BLaER1 (cell line): ENCODE measurements at regions not wholly inside any gene's neighbourhood (a gene's known extent, or its start where the extent isn't known, plus 50 kb on each side); places are given as distances from the start of the nearest gene placed in this dataset.
"Not testable (repeated sequence)": the region's sequence is repeated elsewhere in the genome, so short reads cannot be mapped to it uniquely, and the experiment has no call there.

Experiments used
- H3K27ac ChIP-seq: shearing (Covaris generic); formaldehyde crosslinking; 2 replicates; pipeline ENCODE4 v1.8.1; 2022
- H3K27me3 ChIP-seq: shearing (Covaris generic); formaldehyde crosslinking; 2 replicates; pipeline ENCODE4 v1.8.1; 2022
- H3K36me3 ChIP-seq: shearing (Covaris generic); formaldehyde crosslinking; 2 replicates; pipeline ENCODE4 v1.8.1; 2022
- H3K4me1 ChIP-seq: shearing (Covaris generic); formaldehyde crosslinking; 2 replicates; pipeline ENCODE4 v1.8.1; 2022
- H3K4me2 ChIP-seq: shearing (Covaris generic); formaldehyde crosslinking; 2 replicates; pipeline ENCODE4 v1.8.1; 2022
- H3K4me3 ChIP-seq: shearing (Covaris generic); formaldehyde crosslinking; 2 replicates; pipeline ENCODE4 v1.8.1; 2022
- H3K9ac ChIP-seq: shearing (Covaris generic); formaldehyde crosslinking; 2 replicates; pipeline ENCODE4 v1.8.1; 2022
- H3K9me3 ChIP-seq: shearing (Covaris generic); formaldehyde crosslinking; 2 replicates; pipeline ENCODE4 v1.8.1; 2022
- H4K20me1 ChIP-seq: shearing (Covaris generic); formaldehyde crosslinking; 2 replicates; pipeline ENCODE4 v1.8.1; 2022
- Cebpa-rat ChIP-seq: shearing (Covaris generic); IDR thresholded peaks from 2 replicates; pipeline ENCODE4 v1.8.1; 2022

GRCh38 chr22:42184852-42185251 lies 54.2 kb upstream of the CYP2D6 start:
- Histone ChIP-seq H3K4me2 (no peak overlapping the region), H3K36me3 (peaks cover 65% of the 10 kb centered on the region), H3K27me3 (no peaks in the 10 kb centered on the region), H3K4me3 (no peak overlapping the region), H3K4me1 (no peaks in the 10 kb centered on the region), H3K9ac (no peak overlapping the region), H4K20me1 (peaks cover 100% of the 10 kb centered on the region), H3K9me3 (no peaks in the 10 kb centered on the region), H3K27ac (no peak overlapping the region)
- no peak for TF ChIP-seq Cebpa-rat

- not testable (repeated sequence) for H3K9ac ChIP-seq, H3K27ac ChIP-seq, H3K27me3 ChIP-seq, H3K4me3 ChIP-seq, H3K9me3 ChIP-seq, H3K4me2 ChIP-seq, H3K4me1 ChIP-seq
- H4K20me1 ChIP-seq: peaks cover 100% of the 10 kb centered on the region
- H3K36me3 ChIP-seq: peaks cover 66% of the 10 kb centered on the region
These were observed 53.0 kb upstream of the CYP2D6 start for GRCh38 chr22:42183461-42184059.

- H3K9me3 ChIP-seq: no peaks in the 10 kb centered on the region
- H4K20me1 ChIP-seq: peaks cover 91% of the 10 kb centered on the region
- no peak overlapping the region for H3K4me2 ChIP-seq
- H3K36me3 ChIP-seq: peaks cover 71% of the 10 kb centered on the region
- no peak overlapping the region for H3K9ac ChIP-seq
- H3K27ac ChIP-seq: no peak overlapping the region
- H3K4me3 ChIP-seq: no peak overlapping the region
- no peak for TF ChIP-seq Cebpa-rat
- H3K4me1 ChIP-seq: peaks cover 22% of the 10 kb centered on the region
- no peaks in the 10 kb centered on the region for H3K27me3 ChIP-seq
These were observed 49.8 kb upstream of the CYP2D6 start for GRCh38 chr22:42180349-42180842.
